ENCODE measurements at regions not wholly inside any gene's neighbourhood (a gene's known extent, or its start where the extent isn't known, plus 50 kb on each side); places are given as distances from the start of the nearest gene placed in this dataset.
A peak's percentile ranks its signal among the peaks of the same experiment; 100 is the strongest.

DNA sequence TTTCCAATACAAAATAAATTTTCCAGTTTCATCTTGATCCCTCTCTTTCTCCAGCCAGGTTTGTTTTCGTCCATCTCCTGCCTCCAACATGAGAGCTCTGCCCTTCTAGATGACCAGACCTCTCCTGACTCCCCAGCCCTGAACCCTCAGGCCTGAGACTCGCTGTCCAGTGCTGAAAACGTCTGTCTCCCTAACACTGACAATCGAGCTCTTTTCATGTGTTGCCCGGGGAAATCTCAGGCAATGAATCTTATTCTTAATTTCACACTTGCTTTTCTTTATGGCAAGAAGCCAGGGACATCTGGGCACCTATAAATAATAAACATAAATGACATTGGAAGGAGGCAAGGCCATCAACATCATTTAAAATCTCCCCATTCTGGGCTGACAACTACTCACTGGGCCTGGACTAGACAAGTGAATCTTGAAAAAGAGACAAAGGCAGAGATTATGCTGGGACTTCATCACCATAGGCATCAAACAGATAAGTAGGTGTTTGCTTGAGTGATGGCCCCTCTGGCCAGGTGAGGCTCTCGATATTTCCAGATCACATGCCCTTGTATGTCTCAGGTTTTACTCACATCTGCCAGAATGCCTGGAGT is 274.5 kb upstream of the B3GAT1 start:
- POLR2A ChIA-PET, result no interaction called here

DNA sequence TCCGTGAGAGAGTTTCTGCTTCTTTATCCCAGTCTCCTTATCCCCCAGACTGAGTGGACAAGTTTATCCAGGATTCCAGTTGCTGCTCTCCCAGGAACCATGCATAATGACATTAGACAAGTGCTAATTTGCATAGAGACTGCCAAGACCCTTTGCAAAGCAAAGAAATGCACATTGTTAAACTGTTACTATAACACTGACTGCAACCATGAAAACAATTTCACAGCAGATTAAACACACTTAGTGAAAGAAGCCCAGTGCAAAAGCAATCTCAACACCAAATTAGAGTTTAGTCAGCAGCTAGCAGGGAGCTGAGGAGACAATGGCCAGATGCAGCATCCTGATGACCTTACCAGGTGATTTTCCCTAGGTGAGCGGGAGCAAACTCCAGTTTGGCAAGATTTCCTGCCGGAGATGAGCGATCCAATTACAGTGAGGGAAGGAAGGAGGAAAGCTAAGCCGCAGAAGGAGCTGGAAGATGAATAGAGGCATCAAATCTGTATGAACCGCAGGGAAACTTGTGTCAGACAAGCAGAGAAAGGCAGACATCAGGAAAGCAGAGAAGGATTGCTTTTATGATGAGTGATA is 273.8 kb upstream of the B3GAT1 start:
- H3K4me1 ChIP-seq (ENCODE audit: control insufficient read depth, insufficient read depth, low read length), result no peaks in the 10 kb centered on the region
- ChIA-PET CTCF (interaction anchor here (0.7 kb wide), 1 partner anchor 183 kb away, joined by 3 read pairs; no protein-coding TSS in a partner anchor), POLR2A (no interaction called here)
- no peak overlapping the region for H3K27ac ChIP-seq (ENCODE audit: extremely low read depth, low read depth, low read length)
- no peaks in the 10 kb centered on the region for H3K9me3 ChIP-seq (ENCODE audit: control insufficient read depth, insufficient read depth, low read depth, low read length)
- H3K36me3 ChIP-seq (ENCODE audit: control insufficient read depth in 2 of 2, insufficient read depth in 1 of 2, low read length in 2 of 2), result no peaks in the 10 kb centered on the region
- H3K4me3 ChIP-seq (ENCODE audit: low read depth, low read length), result no peak overlapping the region
- TF ChIP-seq, protein P1, sequence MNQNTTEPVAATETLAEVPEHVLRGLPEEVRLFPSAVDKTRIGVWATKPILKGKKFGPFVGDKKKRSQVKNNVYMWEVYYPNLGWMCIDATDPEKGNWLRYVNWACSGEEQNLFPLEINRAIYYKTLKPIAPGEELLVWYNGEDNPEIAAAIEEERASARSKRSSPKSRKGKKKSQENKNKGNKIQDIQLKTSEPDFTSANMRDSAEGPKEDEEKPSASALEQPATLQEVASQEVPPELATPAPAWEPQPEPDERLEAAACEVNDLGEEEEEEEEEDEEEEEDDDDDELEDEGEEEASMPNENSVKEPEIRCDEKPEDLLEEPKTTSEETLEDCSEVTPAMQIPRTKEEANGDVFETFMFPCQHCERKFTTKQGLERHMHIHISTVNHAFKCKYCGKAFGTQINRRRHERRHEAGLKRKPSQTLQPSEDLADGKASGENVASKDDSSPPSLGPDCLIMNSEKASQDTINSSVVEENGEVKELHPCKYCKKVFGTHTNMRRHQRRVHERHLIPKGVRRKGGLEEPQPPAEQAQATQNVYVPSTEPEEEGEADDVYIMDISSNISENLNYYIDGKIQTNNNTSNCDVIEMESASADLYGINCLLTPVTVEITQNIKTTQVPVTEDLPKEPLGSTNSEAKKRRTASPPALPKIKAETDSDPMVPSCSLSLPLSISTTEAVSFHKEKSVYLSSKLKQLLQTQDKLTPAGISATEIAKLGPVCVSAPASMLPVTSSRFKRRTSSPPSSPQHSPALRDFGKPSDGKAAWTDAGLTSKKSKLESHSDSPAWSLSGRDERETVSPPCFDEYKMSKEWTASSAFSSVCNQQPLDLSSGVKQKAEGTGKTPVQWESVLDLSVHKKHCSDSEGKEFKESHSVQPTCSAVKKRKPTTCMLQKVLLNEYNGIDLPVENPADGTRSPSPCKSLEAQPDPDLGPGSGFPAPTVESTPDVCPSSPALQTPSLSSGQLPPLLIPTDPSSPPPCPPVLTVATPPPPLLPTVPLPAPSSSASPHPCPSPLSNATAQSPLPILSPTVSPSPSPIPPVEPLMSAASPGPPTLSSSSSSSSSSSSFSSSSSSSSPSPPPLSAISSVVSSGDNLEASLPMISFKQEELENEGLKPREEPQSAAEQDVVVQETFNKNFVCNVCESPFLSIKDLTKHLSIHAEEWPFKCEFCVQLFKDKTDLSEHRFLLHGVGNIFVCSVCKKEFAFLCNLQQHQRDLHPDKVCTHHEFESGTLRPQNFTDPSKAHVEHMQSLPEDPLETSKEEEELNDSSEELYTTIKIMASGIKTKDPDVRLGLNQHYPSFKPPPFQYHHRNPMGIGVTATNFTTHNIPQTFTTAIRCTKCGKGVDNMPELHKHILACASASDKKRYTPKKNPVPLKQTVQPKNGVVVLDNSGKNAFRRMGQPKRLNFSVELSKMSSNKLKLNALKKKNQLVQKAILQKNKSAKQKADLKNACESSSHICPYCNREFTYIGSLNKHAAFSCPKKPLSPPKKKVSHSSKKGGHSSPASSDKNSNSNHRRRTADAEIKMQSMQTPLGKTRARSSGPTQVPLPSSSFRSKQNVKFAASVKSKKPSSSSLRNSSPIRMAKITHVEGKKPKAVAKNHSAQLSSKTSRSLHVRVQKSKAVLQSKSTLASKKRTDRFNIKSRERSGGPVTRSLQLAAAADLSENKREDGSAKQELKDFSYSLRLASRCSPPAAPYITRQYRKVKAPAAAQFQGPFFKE (tag by site-specific recombination; IDR thresholded peaks at IDR 0.05; ENCODE audit: borderline replicate concordance), result no peak
- TF ChIP-seq KLF10 (tag by site-specific recombination; IDR thresholded peaks at IDR 0.05) (no peak), ZNF670 (tag by site-specific recombination; IDR thresholded peaks at IDR 0.05; ENCODE audit: low read depth) (no peak), ZNF140 (tag by site-specific recombination; IDR thresholded peaks at IDR 0.05) (no peak), YY1 (tag by site-specific recombination; IDR thresholded peaks at IDR 0.05) (no peak), SP3 (tag by site-specific recombination; IDR thresholded peaks at IDR 0.05) (no peak), ZNF311 (tag by site-specific recombination; IDR thresholded peaks at IDR 0.05; ENCODE audit: borderline replicate concordance) (no peak)
- TF ChIP-seq, protein P2, sequence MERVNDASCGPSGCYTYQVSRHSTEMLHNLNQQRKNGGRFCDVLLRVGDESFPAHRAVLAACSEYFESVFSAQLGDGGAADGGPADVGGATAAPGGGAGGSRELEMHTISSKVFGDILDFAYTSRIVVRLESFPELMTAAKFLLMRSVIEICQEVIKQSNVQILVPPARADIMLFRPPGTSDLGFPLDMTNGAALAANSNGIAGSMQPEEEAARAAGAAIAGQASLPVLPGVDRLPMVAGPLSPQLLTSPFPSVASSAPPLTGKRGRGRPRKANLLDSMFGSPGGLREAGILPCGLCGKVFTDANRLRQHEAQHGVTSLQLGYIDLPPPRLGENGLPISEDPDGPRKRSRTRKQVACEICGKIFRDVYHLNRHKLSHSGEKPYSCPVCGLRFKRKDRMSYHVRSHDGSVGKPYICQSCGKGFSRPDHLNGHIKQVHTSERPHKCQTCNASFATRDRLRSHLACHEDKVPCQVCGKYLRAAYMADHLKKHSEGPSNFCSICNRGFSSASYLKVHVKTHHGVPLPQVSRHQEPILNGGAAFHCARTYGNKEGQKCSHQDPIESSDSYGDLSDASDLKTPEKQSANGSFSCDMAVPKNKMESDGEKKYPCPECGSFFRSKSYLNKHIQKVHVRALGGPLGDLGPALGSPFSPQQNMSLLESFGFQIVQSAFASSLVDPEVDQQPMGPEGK (tag by site-specific recombination; IDR thresholded peaks at IDR 0.05), result no peak

More for the DNA sequence above, 274.5 kb upstream of the B3GAT1 start:
- CTCF ChIA-PET, result interaction anchor here (0.7 kb wide), 1 partner anchor 182 kb away, joined by 3 read pairs; no protein-coding TSS in a partner anchor
- no peaks in the 10 kb centered on the region for H3K4me1 ChIP-seq (ENCODE audit: control insufficient read depth, insufficient read depth, low read length)
- TF ChIP-seq, protein P3, sequence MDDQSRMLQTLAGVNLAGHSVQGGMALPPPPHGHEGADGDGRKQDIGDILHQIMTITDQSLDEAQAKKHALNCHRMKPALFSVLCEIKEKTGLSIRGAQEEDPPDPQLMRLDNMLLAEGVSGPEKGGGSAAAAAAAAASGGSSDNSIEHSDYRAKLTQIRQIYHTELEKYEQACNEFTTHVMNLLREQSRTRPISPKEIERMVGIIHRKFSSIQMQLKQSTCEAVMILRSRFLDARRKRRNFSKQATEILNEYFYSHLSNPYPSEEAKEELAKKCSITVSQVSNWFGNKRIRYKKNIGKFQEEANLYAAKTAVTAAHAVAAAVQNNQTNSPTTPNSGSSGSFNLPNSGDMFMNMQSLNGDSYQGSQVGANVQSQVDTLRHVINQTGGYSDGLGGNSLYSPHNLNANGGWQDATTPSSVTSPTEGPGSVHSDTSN (CRISPR knock-in tag; IDR thresholded peaks at IDR 0.05), result no peak
- TF ChIP-seq, protein P4, sequence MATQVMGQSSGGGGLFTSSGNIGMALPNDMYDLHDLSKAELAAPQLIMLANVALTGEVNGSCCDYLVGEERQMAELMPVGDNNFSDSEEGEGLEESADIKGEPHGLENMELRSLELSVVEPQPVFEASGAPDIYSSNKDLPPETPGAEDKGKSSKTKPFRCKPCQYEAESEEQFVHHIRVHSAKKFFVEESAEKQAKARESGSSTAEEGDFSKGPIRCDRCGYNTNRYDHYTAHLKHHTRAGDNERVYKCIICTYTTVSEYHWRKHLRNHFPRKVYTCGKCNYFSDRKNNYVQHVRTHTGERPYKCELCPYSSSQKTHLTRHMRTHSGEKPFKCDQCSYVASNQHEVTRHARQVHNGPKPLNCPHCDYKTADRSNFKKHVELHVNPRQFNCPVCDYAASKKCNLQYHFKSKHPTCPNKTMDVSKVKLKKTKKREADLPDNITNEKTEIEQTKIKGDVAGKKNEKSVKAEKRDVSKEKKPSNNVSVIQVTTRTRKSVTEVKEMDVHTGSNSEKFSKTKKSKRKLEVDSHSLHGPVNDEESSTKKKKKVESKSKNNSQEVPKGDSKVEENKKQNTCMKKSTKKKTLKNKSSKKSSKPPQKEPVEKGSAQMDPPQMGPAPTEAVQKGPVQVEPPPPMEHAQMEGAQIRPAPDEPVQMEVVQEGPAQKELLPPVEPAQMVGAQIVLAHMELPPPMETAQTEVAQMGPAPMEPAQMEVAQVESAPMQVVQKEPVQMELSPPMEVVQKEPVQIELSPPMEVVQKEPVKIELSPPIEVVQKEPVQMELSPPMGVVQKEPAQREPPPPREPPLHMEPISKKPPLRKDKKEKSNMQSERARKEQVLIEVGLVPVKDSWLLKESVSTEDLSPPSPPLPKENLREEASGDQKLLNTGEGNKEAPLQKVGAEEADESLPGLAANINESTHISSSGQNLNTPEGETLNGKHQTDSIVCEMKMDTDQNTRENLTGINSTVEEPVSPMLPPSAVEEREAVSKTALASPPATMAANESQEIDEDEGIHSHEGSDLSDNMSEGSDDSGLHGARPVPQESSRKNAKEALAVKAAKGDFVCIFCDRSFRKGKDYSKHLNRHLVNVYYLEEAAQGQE (tag by site-specific recombination; IDR thresholded peaks at IDR 0.05), result peak; percentile 89
- TF ChIP-seq, protein P5, sequence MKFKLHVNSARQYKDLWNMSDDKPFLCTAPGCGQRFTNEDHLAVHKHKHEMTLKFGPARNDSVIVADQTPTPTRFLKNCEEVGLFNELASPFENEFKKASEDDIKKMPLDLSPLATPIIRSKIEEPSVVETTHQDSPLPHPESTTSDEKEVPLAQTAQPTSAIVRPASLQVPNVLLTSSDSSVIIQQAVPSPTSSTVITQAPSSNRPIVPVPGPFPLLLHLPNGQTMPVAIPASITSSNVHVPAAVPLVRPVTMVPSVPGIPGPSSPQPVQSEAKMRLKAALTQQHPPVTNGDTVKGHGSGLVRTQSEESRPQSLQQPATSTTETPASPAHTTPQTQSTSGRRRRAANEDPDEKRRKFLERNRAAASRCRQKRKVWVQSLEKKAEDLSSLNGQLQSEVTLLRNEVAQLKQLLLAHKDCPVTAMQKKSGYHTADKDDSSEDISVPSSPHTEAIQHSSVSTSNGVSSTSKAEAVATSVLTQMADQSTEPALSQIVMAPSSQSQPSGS (tag by site-specific recombination; IDR thresholded peaks at IDR 0.05; ENCODE audit: low read depth), result no peak
- no peak for TF ChIP-seq GLIS1 (tag by site-specific recombination; IDR thresholded peaks at IDR 0.05)
- TF ChIP-seq, protein P6, sequence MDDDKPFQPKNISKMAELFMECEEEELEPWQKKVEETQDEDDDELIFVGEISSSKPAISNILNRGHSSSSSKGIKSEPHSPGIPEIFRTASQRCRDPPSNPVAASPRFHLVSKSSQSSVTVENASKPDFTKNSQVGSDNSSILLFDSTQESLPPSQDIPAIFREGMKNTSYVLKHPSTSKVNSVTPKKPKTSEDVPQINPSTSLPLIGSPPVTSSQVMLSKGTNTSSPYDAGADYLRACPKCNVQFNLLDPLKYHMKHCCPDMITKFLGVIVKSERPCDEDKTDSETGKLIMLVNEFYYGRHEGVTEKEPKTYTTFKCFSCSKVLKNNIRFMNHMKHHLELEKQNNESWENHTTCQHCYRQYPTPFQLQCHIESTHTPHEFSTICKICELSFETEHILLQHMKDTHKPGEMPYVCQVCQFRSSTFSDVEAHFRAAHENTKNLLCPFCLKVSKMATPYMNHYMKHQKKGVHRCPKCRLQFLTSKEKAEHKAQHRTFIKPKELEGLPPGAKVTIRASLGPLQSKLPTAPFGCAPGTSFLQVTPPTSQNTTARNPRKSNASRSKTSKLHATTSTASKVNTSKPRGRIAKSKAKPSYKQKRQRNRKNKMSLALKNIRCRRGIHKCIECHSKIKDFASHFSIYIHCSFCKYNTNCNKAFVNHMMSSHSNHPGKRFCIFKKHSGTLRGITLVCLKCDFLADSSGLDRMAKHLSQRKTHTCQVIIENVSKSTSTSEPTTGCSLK (tag by site-specific recombination; IDR thresholded peaks at IDR 0.05), result no peak
- TF ChIP-seq ZNF610 (tag by site-specific recombination; IDR thresholded peaks at IDR 0.05; ENCODE audit: borderline replicate concordance), result no peak
- no peaks in the 10 kb centered on the region for H3K36me3 ChIP-seq (ENCODE audit: control insufficient read depth in 2 of 2, insufficient read depth in 1 of 2, low read length in 2 of 2)
- H3K27ac ChIP-seq (ENCODE audit: extremely low read depth, low read depth, low read length), result no peak overlapping the region
- H3K4me3 ChIP-seq (ENCODE audit: low read depth, low read length), result no peak overlapping the region
- no peaks in the 10 kb centered on the region for H3K9me3 ChIP-seq (ENCODE audit: control insufficient read depth, insufficient read depth, low read depth, low read length)

Data from HEK293 (cell line).